GM19023 (cell line): ENCODE measurements at regions not wholly inside any gene's neighbourhood (a gene's known extent, or its start where the extent isn't known, plus 50 kb on each side); places are given as distances from the start of the nearest gene placed in this dataset.
"Not testable (repeated sequence)": the region's sequence is repeated elsewhere in the genome, so short reads cannot be mapped to it uniquely, and the experiment has no call there.

Experiments
- ATAC-seq: cut with Tn5 transposase; IDR thresholded peaks from one replicate; pipeline ENCODE4 v1.9.1; 2021; ENCODE audit warnings: mild to moderate bottlenecking, moderate library complexity; ENCODE audit not compliant: unreplicated experiment

DNA sequence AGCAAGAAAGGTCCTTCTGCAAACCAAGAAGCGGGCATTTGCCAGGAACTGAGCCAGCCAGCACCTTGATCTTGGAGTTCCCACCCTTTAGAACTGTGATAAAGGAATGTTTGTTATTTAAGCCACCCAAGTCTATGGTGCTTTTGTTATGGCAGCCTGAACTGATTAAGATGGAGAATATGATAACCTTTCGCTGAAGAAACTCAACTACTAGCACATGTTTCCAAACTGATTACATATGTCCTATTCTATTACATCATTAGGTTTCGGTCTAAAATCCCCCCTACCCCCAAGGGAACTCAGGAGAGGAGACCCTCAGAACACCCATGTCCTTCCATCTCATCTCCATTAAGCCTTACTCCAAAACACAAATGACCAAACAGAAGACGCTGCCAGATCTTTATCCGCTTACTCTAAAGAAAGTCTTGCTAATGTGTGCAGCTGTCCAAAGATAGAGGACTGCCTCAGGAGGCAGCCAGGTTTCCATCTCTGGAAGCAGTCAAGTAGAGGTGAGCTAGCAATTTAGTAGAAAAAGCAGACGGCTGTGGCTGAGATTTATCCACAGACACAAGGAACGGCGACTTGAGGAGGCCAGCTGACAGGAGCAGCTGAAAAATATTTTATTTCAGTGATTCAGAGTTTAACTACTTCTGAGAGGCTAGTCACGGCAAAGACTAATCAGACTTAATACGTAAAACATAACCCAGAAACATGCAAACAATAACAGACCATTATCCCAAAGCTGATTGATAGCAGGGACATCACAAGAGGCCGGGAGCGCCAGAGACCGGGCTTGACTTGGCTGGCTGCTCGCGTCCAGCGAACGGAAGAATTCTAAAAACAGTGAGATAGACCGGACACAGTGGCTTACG, 611.4 kb upstream of the CDH5 start:
- ATAC-seq: no peak

DNA sequence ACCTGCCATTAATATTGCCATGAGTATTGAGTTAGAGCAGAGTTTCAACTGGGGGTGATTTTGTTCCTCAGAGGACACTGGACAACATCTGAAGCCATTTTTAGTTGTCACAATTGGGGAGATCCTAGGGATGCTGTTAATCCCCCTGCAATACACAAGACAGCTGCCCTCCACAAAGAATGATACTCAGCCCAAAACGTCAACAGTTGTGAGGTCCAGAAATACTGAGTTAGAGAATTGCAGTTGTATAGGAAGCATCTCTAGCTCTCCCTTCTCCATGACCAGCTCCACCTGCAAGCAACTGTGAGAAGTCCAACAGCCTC, 614.0 kb upstream of the CDH5 start:
- ATAC-seq: no peak

DNA sequence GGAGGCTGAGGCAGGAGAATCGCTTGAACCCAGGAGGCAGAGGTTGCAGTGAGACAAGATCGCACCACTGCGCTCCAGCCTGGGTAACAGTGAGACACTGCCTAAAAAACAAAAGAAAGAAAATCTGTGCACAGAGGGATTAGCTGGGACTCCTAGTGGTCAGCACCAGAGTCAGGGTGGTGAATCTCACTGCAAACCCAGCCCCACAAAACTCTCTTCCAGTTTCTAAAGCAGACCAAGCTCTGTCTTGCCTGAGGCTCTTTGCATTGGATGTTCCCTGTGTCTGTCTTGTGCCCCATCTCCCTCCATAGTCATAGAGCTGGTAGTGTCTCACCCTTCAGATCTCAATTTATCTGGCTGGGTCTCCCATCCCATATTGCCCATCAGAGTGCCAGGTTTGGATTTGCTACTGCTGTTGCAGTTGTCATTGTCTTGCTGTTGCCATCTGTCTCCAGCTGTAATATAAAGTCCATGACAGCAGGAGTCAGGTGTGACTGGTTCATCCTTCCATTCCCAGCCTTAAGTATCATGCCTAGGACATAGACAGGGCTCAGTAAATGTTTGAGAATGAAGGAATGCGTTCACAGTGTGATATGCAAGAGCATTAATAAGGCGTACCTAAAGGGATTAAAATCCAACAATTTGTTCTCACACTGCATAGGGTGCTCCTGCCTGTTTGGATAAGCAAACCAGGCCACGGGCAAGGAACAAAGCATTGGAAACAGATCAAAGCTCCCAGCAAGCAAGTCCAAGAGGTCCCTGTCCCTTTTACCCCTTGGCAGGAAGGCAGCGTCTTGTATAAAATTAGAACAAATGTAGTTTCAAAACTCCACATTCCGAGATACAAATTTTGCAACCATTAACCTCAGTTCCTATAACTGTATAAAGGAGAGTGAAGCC, 614.6 kb upstream of the CDH5 start:
- no peak for ATAC-seq

DNA sequence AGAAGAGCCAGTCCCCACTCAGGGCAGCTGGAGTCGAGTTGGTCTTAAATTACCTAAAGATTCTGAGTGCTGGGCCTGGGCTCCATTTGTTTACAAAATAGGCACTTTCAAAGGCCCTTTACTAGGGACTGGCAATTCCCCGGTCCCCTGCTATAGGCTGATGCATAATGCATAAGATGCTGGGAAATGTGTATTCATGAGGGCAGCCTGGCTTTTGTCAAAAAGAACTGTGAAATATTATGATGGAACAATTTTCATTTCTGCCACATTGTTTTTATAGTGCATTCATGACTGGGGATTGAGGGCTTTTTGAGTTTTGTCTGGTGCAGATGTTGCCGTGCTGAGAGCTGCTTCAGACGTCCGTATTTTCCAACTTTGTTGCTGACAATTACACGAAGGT, 617.0 kb upstream of the CDH5 start:
- ATAC-seq: no peak

DNA sequence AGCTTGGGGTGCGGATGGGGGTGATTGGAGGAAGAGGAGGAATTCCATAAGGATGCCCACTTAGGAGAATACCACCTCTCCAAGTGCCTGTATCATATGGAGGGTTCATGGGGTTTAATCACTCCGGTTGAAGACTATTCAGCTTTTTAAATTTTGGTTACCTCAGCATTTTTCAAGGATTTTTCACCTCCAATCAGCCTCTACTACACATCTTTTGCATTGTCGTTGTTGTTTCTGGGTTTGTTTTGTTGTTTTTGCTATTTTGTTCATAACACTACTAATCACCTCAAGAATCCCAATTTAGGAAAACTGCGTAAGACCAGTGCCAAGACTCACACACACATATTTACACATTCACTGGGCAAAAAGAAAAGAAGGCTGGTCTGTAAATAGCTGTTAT, 619.5 kb upstream of the CDH5 start:
- no peak for ATAC-seq

DNA sequence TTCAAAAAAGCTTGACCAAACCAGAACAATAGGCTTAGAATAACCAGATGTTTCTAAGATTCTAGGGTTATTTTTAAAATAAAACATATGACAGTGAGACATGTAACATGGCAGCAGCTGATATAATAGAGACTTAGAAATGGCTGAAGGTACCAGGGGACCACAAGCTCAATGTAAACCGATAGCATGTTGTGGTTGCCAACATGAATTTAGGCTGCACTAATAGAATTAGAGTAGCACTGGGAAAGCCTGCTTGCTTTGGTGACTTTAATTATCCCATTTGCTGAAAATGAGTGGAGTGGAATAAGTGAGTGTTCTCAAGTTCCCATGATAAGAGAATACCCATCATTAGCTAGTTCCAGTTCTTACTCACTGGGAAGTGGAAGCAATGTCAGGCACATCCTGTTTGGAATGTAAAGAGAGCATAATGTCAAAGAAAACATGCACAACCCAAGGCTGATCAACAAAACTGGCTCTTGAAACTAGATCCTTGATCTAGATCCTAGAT, 621.2 kb upstream of the CDH5 start:
- ATAC-seq: no peak

DNA sequence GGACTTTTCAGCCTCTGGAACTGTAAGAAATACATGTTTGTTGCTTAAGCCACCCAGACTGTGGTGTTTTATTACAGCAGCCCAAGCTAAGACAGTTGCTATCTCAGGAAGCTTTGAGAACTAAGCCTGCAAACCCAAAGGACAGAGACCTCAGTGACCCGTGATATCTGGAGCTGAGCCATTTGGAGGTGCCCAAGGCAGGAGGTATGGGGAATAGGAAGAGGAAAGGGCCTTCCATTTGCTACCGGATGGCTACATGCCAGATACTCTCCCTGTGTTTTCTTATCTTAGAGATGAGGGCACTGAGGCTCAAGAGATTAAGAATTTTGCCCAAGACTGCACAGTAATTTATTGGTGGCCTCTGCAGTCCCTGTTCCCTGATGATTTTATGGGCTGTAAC, 622.1 kb upstream of the CDH5 start:
- ATAC-seq: no peak

DNA sequence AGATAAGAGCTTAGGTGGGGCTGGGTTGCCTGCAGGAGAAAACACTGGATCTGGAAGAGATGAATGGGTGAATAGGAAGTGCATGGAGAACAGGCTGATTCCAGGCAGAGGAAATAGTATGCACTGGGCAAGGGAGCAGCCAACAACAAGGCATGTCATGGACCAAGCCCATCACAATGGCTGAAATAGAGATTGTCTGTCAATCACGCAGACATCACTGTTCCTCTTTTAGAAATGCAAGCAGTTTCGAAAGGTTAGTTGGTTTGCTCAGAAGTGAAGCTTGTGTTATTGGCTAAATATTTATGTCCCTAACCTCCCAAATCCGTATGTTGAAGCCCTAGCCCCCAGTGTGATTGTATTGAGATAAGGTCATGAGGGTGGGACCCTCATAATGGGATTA, 621.7 kb upstream of the CDH11 start:
- ATAC-seq: no peak

DNA sequence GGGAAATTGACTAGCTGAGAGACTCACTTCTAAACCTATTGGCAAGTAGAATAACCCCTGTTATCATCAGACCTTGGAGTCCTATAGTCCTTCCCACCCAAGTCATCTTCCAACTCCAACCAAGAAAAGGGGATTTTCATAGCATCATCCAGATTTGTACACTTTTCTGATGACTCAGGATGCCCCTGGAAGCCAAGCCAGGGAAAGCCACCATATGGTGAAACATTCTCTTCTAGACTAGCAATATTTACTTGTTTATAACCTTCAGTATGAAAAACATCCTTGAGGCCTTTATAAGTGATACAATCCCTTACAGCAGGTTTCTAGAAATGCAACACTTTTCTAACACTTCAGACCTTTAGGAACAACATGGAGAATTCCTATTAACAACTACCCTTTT, 618.8 kb upstream of the CDH11 start:
- no peak for ATAC-seq

DNA sequence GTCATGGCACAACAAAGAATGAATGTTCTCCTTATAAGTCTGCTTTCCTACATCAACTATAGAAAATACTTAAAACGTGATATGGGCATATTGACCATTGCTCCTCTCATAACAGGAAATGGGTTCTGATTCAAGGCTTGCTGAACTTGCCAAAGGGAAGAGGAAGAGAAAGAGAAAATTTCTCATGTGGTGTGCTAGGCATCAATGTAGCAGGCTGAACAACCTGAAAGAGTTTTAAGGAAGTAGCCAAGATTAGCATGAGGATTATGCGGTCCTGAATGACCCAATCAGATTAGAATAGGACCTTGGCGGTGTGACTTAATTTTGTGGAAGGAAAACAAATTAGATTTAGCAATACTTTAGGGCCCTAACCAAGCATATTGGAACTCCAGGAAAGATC, 617.7 kb upstream of the CDH11 start:
- ATAC-seq: no peak

DNA sequence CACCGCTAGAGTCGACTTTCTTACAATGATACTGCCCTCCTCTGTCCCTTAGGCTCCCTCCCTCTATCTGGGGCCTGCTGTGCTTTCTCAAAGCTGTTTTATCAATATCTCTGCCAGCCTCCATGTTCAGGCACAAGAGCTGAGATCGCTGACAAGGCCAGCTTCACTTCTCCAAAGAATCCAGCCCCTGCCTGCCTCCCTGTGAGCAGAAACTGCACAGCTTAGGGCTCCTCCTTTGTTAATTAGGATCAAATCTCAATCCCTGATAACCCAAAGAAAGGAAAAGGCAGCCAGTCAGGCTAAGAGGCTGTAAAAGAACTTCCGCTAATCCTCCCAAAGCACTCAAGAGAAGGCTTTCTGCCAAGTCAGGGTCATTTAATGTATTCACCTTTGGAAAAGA, 616.0 kb upstream of the CDH11 start:
- no peak for ATAC-seq

DNA sequence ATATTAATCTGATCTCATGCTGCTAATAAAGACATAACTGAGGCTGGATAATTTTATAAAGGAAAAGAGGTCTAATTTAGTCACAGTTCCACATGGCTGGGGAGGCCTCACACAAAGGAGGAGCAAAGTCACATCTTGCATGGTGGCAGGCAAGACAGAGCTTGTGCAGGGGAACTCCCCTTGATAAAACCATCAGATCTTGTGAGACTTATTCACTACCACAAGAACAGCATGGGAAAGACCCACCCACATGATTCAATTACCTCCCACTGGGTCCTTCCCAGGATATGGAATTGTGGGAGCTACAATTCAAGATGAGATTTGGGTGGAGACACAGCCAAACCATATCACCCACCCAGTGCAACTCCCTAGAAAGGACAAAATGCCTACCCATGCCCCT, 613.8 kb upstream of the CDH11 start:
- not testable (repeated sequence) for ATAC-seq

DNA sequence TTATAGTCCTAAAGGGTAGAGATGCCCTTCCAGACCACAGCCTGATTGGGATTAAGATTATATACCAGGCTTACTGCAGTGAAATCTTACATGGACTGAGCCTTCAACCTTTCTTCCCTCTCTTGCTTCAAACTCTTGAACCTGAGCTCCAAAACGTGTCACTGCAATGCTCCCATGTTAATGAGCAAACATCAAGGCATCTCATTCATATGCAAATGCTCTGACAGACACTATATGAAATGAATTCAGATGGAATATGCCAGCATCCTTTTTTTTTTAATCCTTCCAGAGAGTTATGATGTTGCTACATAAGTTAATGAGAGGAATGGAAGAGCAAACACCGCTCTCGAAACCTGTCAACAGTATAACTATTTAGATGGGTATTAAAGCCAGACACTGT, 611.9 kb upstream of the CDH11 start:
- ATAC-seq: no peak

DNA sequence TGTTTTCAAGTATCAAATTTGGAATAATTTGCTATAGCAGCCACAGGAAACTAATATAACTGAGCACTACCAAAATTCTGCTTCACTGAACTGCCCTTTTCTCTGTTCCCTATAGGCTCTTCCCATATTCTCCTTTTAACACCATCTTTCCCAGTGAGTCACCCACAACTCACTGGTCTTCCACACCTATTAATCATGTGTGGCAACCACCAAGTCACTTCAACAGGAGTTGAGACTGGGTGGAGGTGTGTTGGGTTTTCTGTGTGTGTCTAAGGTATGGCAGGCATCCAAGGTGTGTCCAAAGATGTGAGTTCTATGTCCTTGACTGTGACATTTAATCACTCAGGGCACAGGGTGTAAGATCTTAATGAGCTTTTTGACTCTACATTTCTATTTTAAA, 610.0 kb upstream of the CDH11 start:
- ATAC-seq: no peak

DNA sequence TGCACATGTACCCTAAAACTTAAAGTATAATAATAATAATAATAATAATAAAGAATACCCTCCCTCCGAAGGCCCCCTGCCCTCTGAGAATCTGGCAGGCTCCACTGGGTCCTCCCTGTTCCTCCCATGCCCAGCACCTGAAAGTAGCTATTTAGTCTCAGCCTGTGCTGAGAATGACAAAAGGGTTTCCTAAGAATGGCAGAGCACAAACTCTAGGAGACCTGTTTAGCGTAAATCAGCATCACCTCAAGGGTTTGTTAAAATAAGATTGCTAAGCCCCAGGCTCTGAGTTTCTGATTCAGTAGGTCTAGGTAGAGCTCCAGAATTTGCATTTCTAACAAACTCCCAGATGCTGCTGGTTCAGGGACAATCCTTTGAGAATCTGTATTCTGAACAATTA, 606.8 kb upstream of the CDH11 start:
- ATAC-seq: no peak

DNA sequence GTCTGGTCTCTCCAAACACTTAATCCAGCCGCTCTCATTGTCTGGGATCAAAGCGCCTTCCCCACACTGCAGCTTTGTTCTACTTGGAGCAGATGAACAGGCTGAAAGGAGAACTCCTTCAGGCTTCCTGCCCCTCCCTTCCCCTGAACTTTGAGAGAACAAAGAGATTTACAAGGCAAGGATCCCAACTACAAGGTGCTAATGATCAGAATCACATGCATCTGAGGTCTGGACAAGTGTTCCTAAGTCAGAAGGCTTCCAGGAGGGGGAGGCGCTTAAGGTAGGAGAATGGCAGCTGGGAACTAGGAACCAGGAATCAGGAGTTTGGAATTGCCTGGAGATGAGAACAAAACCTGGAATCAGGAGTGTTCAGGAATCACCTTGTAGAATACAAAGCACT, 606.3 kb upstream of the CDH11 start:
- no peak for ATAC-seq

DNA sequence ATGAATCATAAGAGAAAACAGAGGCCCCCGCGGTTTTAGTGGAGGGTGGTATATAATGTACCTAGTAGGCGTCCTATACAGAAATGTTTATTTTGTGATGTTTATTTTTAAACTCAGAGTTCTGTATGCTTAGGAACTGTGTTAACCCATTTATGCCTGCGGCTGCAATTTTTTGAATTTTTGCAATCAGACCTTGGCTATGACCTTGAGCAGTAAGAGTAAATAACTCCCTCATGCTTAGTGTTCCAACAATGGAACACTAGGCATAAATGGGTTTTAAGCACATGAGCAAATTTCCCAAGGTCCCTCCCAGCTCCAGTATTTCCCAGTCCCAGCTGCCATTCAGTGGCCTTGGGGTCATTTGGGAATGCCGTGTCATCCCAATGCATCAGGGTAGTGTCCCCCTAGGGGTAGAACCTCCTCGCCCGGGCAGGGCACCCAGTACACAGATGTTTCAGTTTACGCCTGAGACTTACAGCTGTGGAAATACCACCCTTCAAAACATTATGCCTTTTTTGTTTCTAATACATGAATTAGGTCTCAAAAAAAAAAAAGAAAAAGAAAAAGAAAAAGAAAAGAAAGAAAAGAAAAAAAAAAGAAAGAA, 605.8 kb upstream of the CDH11 start:
- no peak for ATAC-seq

DNA sequence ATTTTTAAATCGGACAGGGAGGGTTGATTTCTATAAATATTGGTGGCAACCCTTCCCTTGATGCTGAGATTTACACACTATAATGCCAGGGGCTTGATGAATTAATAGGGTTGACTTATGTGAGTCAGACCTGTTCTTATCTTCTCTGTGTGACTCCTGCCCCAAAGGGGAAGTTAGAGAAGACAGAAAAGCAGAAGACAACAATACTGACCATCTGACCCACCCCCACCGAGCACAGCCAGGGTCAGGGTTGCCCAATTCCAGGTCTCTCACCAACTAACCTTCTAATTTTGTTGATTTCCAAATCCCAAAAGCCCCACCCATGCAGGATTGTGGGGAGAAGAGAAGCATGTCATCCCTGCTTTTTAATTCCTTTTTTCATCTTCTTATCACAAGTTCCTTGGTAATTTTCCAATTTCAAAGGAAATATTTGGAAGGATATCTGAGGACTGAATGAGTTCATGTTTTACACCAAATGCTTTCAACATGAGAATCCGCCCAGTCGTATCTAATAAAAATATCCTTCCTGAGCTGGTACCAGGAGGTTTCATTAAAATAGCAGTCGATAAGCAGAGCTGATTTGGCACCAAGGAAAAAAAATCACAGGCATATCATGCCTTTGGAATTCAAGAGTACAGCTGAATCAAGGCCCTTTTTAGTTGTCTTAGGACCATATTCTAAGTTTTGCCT, 603.4 kb upstream of the CDH11 start:
- ATAC-seq: no peak

DNA sequence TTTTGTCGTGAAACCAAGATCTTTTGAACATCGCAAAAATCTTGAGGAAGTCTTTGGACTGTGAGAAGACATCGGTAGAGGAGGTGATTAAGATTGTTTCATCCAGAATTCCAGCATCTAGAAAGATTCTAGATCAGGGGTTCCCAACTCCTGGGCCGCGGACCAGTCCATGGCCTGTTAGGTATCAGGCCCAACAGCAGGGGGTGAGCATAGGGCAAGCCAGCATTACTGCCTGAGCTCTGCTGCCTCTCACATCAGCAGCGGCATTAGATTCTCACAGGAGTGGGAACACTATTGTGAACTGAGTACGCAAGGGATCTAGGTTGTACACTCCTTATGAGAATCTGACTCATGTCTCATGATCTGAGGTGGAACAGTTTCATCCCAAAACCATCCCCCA, 600.6 kb upstream of the CDH11 start:
- no peak for ATAC-seq

DNA sequence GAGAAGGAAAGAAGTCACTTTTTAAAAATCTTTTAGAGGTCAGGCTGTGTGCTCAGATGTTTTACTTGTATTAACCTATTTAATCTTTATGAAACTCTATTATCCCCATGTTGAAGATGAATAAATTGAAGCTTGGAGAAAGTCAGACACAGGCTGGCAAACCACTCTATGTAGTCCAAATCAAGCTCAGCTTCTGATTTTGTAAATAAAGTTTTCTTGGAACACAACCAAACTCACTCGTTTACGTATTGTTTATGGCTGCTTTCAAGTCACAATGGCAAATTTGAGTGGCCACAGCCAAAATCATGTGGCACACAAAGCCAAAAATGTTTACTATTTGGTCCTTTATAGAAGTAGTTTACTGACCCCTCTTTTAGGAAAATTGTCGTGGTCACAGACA, 596.0 kb upstream of the CDH11 start:
- ATAC-seq: no peak
